Fibroblast of upper back skin (primary cell): ENCODE measurements at regions not wholly inside any gene's neighbourhood (a gene's known extent, or its start where the extent isn't known, plus 50 kb on each side); places are given as distances from the start of the nearest gene placed in this dataset.
A peak's percentile ranks its signal among the peaks of the same experiment; 100 is the strongest.
"Not testable (repeated sequence)": the region's sequence is repeated elsewhere in the genome, so short reads cannot be mapped to it uniquely, and the experiment has no call there.

Experiments
- DNase-seq: peaks from one replicate; pipeline ENCODE4 v3.0.0-alpha.2; 2013

GRCh38 chr4:27985522-27985921, 1124.9 kb downstream of the STIM2 start:
- DNase-seq, result no peak

GRCh38 chr4:27986476-27986875, 1125.8 kb downstream of the STIM2 start:
- DNase-seq, result no peak

GRCh38 chr4:28001698-28002097, 1141.1 kb downstream of the STIM2 start:
- DNase-seq, result no peak

DNA sequence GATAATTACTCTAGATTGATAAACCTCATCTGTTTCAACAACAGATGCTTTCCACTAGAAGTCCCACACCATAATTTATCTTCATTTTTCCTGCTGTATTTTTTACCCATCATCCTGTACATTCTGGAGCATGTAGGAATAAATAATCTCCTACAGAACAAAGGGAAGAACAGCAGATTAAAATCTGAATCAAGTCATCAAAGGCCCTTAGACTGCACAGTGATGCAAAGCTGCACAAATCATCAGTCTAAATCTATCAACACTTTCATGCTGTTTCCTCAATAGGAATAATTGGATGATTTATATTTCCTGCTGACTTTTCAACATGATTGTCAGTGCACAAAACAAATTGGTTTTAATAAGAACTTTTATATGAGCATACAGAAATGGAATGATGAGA, 1143.9 kb downstream of the STIM2 start:
- peak; percentile 24 for DNase-seq

GRCh38 chr4:28006021-28006420, 1145.4 kb downstream of the STIM2 start:
- DNase-seq, result no peak

DNA sequence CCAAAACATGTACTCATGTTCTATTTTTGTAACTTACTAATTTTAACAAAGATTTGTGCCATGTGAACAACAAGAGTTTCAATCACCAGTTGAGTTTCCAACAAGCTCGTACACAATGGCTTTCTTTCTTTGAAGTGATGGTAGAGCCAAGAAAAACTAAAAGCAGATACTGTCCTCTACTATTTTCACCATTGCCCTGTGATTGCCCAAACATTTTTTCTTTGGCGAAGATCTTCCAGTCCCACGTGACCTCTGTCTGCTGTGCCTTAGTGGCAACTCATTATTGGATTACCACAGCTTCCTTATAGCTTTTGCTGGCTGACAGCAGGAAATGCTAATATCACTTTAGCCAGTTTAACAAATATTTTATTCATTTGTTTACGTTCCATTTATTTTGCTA, 1147.1 kb downstream of the STIM2 start:
- DNase-seq, result no peak

- peak; percentile 28 for DNase-seq
These were observed 1148.9 kb downstream of the STIM2 start for GRCh38 chr4:28009541-28009940.

DNA sequence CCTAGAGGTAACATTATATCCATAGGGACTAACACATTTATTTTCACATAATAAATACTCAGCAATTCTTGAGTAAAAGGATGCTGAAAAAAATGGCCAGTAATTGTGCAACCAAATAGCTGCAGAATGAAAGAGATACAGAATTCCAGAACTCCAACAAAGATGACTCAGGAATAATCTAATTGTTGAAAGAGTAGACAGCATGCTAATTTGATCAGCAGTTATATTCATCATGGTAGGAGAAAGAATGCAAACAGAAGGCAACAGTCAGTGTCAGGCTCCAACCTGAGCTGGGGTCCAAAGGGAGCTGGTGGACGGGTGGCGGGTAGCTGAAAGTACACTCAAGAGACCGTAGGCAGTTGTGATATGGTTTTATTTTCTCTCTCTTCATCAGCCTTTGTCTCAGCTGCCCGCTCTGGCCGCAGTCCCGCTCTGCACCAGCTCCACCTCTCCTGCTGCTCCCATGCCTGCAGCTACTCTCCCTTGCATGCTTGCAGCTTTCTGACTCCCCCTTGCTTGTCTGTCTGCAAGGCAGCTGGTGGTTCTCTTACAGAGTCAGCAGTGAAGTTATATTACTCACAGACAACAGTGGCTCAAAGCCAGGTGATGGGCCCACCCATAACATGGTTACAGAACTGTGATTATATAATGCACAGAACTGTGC, 1150.1 kb downstream of the STIM2 start:
- DNase-seq, result peak; percentile 74

GRCh38 chr4:28014469-28014868, 1153.8 kb downstream of the STIM2 start:
- DNase-seq, result no peak

- no peak for DNase-seq
These were observed 1155.4 kb downstream of the STIM2 start for GRCh38 chr4:28015996-28016395.

DNA sequence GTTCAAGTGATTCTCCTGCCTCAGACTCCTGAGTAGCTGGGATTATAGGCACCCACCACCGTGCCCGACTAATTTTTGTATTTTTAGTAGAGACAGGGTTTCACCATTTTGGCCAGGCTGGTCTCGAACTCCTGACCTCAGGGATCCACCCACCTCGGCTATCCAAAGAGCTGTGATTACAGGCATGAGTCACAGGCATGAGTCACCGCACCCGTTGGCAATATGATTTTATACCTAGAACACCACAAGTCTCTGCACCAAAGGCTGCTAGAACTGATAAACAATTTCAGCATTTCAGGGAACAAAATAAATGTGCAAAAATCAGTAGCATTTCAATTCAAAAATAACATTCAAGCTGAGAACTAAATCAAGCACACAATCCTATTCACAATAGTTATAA, 1177.6 kb downstream of the STIM2 start:
- peak; percentile 8 for DNase-seq

DNA sequence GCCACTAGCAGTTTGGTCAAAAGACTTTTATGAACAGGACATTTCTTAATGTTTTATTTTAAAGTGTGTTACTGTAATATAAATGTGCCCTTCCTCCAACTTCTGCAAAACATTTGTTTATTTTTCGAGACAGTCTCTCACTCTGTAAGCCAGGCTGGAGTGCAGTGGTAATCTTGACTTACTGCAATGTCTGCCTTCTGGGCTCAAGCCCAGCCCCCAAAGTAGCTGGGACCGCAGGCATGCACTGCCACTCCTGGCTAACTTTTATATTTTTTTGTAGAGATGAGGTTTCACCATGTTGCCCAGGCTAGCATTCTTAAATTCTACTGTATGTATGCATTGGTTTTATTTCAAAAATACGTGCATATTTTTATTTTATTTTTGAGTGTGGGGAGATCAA, 1201.9 kb downstream of the STIM2 start:
- peak; percentile 1 for DNase-seq

DNA sequence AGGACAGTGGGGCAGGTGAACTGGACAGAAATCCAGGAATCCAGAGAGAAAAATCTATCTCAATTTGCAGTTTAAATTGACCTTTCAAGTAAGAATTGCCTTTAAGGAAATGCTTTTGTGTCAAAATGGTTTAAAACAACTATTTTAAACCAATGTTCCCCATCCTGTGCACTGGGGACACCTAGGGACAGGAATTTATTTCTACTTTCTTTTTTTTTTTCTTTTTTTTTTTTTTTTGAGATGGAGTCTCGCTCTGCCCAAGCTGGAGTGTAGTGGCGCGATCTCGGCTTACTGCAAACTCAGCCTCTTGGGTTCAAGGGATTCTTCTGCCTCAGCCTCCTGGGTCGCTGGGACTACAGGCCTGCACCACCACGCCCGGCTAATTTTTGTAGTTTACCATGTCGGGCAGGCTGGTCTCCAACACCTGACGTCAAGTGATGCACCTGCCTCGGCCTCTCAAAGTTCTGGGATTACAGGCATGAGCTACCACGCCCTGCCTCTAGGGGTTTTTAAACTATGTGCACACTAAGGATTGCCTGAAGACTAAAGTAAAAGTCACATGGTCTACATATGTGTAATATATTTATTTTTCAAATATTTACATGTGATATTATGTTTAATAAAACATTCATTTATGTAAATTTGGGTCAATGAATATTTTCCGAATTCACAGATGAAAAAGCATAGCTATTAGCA, 1213.4 kb downstream of the STIM2 start:
- DNase-seq, result no peak

GRCh38 chr4:28075401-28075956, 1214.8 kb downstream of the STIM2 start:
- peak; percentile 5 for DNase-seq

- not testable (repeated sequence) for DNase-seq
These were observed 1216.6 kb downstream of the STIM2 start for GRCh38 chr4:28077203-28077602.

DNA sequence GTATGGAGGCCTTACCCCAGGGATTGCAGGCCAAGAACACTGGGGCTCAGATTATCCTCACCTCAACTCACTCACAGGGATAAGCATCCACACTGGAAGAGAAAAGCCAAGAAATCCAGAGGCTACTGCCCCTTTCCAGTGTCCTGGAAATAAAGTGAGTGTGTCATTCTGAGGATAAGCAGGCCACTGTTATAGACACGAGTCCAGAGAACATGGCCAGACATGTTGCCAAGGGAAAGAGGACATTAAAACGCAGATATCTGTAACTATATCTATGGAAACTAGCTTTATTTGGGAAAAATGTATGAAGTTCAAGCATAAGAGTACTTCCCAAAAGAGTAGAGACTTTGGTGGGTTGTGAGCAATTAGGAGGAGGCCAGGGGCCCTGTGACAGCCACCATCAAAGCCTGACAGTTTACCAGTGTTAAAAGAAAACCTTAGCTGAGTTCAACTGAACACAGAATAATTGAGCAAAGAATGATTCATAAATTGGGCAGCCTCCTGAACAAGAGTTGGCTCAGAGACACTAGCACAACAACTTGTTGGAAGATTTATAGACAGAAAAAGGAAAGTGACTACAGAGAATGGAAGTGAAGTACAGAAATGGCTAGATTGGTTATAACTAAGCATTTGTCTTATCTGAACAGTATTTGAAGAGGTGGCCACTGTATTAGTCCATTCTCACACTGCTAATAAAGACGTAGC, 1222.2 kb downstream of the STIM2 start:
- peak; percentile 27 for DNase-seq

DNA sequence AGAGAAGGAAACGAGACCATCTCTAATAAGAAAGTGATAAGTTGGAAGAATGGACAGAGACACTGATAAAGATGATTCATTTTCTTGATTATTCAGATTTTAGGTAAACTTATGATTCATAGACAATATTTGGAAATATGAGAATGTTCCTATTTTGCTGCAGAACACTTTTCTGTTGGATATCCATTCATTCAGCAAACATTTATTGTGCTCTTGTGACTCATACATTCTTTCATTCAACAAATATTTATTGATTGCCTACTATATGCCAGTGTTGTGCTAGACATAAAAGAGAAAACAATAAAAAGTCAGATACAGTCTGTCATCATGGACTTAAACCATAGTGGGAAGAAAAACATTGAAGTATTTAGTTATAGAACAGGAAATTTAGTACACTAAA, 1232.0 kb downstream of the STIM2 start:
- no peak for DNase-seq

- no peak for DNase-seq
These were observed 1232.4 kb downstream of the STIM2 start for GRCh38 chr4:28093071-28093470.

DNA sequence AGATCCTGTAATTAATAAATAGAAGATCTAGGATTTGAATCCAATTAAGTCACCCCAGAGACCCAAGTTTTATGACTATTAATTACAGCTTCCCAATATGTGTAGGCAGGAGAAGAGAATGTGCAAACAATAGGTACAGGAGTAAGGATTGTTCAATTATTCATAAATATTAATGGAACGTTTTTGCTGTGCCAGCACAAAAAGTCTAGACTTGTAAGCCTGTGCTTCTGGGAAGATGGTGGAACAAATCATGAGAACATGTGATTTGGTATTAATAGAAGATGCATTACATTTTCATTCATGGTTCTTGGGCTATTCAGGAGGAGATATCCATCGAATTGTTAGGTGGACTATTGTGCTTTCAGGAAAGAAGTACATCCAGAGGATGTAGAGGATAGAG, 1240.9 kb downstream of the STIM2 start:
- no peak for DNase-seq

DNA sequence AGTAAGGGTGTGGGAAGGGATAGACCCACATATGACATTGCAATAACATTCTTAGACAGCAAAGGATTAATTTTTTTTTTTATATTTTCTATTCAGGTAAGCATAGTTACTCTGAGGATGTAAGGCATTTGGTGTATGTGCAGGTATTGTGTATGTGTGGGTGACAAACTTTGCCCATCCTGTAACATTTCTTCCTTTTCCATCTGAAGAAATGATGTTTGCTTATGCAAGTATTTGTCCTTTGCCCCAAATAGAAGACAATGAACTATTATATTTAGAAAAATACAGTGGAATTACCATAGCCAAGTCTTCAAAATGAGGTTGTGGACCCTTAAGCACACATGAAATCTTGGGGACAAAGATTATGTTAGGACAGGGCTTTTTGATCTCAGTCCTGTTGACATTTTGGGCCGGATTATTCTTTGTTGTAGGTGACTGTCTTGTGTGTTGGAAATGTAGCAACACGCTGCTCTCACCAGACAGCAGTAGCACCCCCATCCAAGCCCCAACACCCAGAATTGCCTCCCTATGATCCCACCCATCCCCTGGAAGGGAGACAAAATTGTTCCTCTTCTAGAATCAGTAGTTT, 1244.7 kb downstream of the STIM2 start:
- no peak for DNase-seq

GRCh38 chr4:28106155-28106554, 1245.5 kb downstream of the STIM2 start:
- no peak for DNase-seq

GRCh38 chr4:28109801-28110200, 1249.2 kb downstream of the STIM2 start:
- DNase-seq, result no peak

DNA sequence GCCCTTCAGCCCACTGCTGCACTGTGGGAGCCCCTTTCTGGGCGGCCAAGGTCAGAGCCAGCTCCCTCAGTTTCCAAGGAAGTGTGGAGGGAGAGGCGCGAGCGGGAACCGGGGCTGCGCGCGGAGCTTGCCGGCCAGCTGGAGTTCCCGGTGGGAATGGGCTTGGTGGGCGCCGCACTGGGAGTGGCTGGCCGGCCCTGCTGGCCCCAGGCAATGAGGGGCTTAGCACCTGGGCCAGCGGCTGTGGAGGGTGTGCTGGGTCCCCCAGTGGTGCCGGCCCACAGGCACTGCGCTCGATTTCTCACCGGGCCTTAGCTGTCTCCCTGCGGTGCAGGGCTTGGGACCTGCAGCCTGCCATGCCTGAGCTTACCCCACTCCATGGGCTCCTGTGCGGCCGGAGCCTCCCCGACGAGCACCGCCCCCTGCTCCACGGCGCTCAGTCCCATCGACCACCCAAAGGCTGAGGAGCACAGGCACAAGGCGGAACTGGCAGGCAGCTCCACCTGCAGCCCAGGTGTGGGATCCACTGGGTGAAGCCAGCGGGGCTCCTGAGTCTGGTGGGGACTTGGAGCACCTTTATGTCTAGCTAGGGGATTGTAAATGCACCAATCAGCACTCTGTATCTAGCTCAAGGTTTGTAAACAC, 1252.2 kb downstream of the STIM2 start:
- not testable (repeated sequence) for DNase-seq
